Suprapubic skin (tissue), 3 donors: ENCODE measurements at regions not wholly inside any gene's neighbourhood (a gene's known extent, or its start where the extent isn't known, plus 50 kb on each side); places are given as distances from the start of the nearest gene placed in this dataset.

Experiments used
- POLR2AphosphoS5 ChIP-seq, 3 donors: sonication (generic); formaldehyde crosslinking; IDR thresholded peaks; one replicate each; pipeline ENCODE4 v1.6.1; 2017; ENCODE audit warnings: antibody characterized with exemption in 3 of 3
- TF ChIP-seq, protein P1 (sequence below), 2 donors: fragments of 200-600 bp in 1 of 2; fragments of 450-650 bp in 1 of 2; sonication (generic) in 1 of 2; IDR thresholded peaks; one replicate each; pipeline ENCODE4 v1.5.1; 2016 to 2019; ENCODE audit warnings: antibody characterized with exemption in 2 of 2, mild to moderate bottlenecking in 1 of 2, moderate library complexity in 1 of 2

DNA sequence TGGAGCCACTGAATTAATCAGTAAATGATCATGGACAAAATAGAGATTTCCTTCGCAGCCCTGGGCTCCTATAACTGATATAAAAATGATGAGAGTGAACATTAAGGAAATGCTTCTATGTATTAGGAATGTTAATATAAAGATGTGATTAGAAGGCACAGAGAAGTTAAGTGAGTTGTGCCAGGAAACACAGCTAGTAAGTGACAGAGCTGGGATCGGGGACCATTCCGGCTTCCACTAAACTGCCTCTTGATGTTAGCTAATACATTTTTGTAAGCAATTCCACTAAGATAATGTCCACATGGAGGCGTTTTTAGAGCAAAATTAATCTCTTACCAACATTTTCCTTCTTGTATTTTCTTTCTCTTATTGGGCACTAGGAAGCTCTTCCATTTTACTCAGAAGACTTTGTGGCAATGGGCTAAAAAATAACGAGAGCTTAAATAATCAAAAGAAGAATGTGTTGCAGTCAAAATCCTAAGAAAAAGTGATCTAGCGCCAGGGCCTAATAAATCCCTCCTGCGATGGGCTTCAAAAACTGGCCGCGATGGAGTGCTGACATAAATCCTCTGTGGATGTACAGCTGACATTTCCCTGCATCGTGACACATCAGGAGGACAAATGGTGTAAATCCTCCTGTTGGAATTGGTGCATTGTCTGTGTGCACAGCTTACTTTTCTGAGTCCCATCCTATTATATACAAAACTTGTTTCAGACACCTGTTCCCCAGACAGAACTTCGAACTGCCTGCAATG lies 326.1 kb upstream of the MAF start:
- no peak for TF ChIP-seq POLR2AphosphoS5 (IDR thresholded peaks at IDR 0.05)
- TF ChIP-seq, protein P1, sequence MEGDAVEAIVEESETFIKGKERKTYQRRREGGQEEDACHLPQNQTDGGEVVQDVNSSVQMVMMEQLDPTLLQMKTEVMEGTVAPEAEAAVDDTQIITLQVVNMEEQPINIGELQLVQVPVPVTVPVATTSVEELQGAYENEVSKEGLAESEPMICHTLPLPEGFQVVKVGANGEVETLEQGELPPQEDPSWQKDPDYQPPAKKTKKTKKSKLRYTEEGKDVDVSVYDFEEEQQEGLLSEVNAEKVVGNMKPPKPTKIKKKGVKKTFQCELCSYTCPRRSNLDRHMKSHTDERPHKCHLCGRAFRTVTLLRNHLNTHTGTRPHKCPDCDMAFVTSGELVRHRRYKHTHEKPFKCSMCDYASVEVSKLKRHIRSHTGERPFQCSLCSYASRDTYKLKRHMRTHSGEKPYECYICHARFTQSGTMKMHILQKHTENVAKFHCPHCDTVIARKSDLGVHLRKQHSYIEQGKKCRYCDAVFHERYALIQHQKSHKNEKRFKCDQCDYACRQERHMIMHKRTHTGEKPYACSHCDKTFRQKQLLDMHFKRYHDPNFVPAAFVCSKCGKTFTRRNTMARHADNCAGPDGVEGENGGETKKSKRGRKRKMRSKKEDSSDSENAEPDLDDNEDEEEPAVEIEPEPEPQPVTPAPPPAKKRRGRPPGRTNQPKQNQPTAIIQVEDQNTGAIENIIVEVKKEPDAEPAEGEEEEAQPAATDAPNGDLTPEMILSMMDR (IDR thresholded peaks at IDR 0.05) = no peak
